ENCODE measurements at regions not wholly inside any gene's neighbourhood (a gene's known extent, or its start where the extent isn't known, plus 50 kb on each side); places are given as distances from the start of the nearest gene placed in this dataset.

DNA sequence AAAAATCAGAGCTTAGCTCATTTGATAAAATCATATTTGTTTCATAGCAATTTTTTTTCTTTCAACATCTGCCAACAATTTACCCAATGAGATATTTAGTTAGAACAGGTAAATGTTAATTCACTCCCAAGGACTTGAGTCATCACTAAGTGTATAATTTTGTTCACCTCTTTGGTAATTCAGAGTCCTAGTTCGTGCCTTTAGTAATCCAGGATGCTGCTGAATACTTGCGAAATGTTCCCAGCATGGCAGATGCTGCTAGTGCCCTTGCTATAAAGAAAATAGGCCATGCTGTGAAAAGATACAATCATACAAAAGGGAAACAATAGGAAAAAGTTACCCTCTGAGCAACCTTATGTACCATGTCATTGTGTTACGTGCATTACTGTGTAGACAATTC lies 210.5 kb downstream of the CSNK1G3 start:
- Histone ChIP-seq H3K23me2 (ENCODE audit: low read depth, low read length) (no peaks in the 10 kb centered on the region), H3K27me3 (replicated peaks in 1 of 4; ENCODE audit: control insufficient read depth in 3 of 4, extremely low read depth in 1 of 4, insufficient read depth in 3 of 4, low read length in 3 of 4) (no peaks in the 10 kb centered on the region), H3K14ac (ENCODE audit: insufficient read length) (no peak overlapping the region), H4K91ac (replicated peaks; ENCODE audit: insufficient read length, low read length) (no peak overlapping the region), H3K9ac (replicated peaks in 1 of 4; ENCODE audit: extremely low read depth in 1 of 4, low read depth in 3 of 4, low read length in 3 of 4) (no peak overlapping the region), H3K4me3 (ENCODE audit: extremely low read depth in 1 of 4, insufficient read depth in 2 of 4, low read depth in 3 of 4, low read length in 4 of 4) (no peak overlapping the region), H2BK5ac (ENCODE audit: low read depth, low read length) (no peak overlapping the region), H3K9me3 (ENCODE audit: insufficient read depth in 2 of 2, low read depth in 1 of 2, low read length in 1 of 2) (no peaks in the 10 kb centered on the region), H2AFZ (ENCODE audit: low read length) (no peak overlapping the region), H3K4ac (replicated peaks; ENCODE audit: insufficient read length, low read depth, low read length) (no peak overlapping the region), H4K20me1 (replicated peaks in 1 of 2; ENCODE audit: control insufficient read depth in 1 of 2, insufficient read depth in 2 of 2, low read length in 2 of 2) (no peaks in the 10 kb centered on the region), H3K27ac (ENCODE audit: low read depth, low read length) (no peak overlapping the region), H4K5ac (ENCODE audit: insufficient read length, low read depth, low read length) (no peak overlapping the region), H2BK120ac (replicated peaks; ENCODE audit: low read depth, low read length) (no peak overlapping the region), H3K4me1 (replicated peaks in 1 of 4; ENCODE audit: control insufficient read depth in 3 of 4, insufficient read depth in 4 of 4, low read length in 3 of 4) (no peaks in the 10 kb centered on the region), H2BK15ac (ENCODE audit: low read length) (no peak overlapping the region), H3K23ac (ENCODE audit: insufficient read length) (no peak overlapping the region), H3K36me3 (ENCODE audit: control insufficient read depth in 2 of 4, insufficient read depth in 4 of 4, low read length in 3 of 4) (no peaks in the 10 kb centered on the region), H2BK20ac (ENCODE audit: low read length) (no peak overlapping the region), H3K79me1 (ENCODE audit: low read depth, low read length) (no peaks in the 10 kb centered on the region), H3K79me2 (ENCODE audit: control insufficient read depth in 1 of 2, insufficient read depth in 2 of 2, low read length in 2 of 2) (no peaks in the 10 kb centered on the region), H4K8ac (ENCODE audit: extremely low read depth, insufficient read depth, low read length) (no peak overlapping the region), H3K4me2 (ENCODE audit: insufficient read depth in 1 of 2, low read depth in 2 of 2, low read length in 2 of 2) (no peak overlapping the region), H3K18ac (ENCODE audit: extremely low read depth, low read length) (no peak overlapping the region), H2BK12ac (ENCODE audit: low read depth, low read length) (no peak overlapping the region), H3K56ac (replicated peaks; ENCODE audit: insufficient read length, low read depth, low read length) (no peak overlapping the region), H2AK5ac (ENCODE audit: low read depth, low read length) (no peak overlapping the region)
- FAIRE-seq, result no peak
- TF ChIP-seq CEBPB (IDR thresholded peaks at IDR 0.05; ENCODE audit: low read depth, low read length), result peak; percentile 54; the same call in 1 of the 2 replicates
- TF ChIP-seq SUZ12 (IDR thresholded peaks at IDR 0.05; ENCODE audit: low read length), result no peak
- WGBS, 2 experiments (ENCODE audit: extremely low coverage in 1 of 2, insufficient coverage in 1 of 2, insufficient read length in 1 of 2, insufficient replicate concordance in 2 of 2, low coverage in 1 of 2, low lambda C conversion rate in 2 of 2, missing lambda C conversion rate in 1 of 2), result 72% methylated on average over 3 of the region's 3 CpGs; no CpG with 5 or more reads in 1 of the 2 experiments
- ChIA-PET CTCF (ENCODE audit: partially characterized antibody) (interaction anchor here (0.6 kb wide), 1 partner anchor 1171 kb away, joined by 3 read pairs; no protein-coding TSS in a partner anchor), POLR2A (ENCODE audit: partially characterized antibody) (no interaction called here)
- no peak for DNase-seq (ENCODE audit: low read depth in 1 of 2, low spot score in 2 of 2)

All from H1 (cell line).